Aorta (tissue), 5 donors: ENCODE measurements at regions not wholly inside any gene's neighbourhood (a gene's known extent, or its start where the extent isn't known, plus 50 kb on each side); places are given as distances from the start of the nearest gene placed in this dataset.
"Not testable (repeated sequence)": the region's sequence is repeated elsewhere in the genome, so short reads cannot be mapped to it uniquely, and the experiment has no call there.

Experiments
- ATAC-seq: fragments of 200-7000 bp; cut with Tn5 transposase; one replicate; pipeline ENCODE4 v1.9.1; 2022; ENCODE audit warnings: moderate library complexity; ENCODE audit not compliant: low FRiP score
- DNase-seq, 2 donors: peaks; one replicate each; pipeline ENCODE4 v3.0.0-alpha.2; 2020
- H3K27ac ChIP-seq, 2 donors: one replicate each; pipeline ENCODE4 v1.5.1; 2013; ENCODE audit warnings: low read length in 2 of 2, mild to moderate bottlenecking in 2 of 2, moderate library complexity in 2 of 2, control low read depth in 1 of 2, inconsistent platforms in 1 of 2, low read depth in 1 of 2
- H3K27me3 ChIP-seq, 2 donors: one replicate each; pipeline ENCODE4 v1.6.1; 2013; ENCODE audit warnings: control low read depth in 1 of 2, low read length in 1 of 2, mild to moderate bottlenecking in 1 of 2, moderate library complexity in 1 of 2; ENCODE audit not compliant: insufficient read depth in 2 of 2, control insufficient read depth in 1 of 2
- H3K36me3 ChIP-seq, 2 donors: one replicate each; pipeline ENCODE4 v1.6.1; 2013; ENCODE audit warnings: control low read depth in 1 of 2, low read length in 1 of 2, mild to moderate bottlenecking in 1 of 2; ENCODE audit not compliant: insufficient read depth in 2 of 2, control insufficient read depth in 1 of 2
- H3K4me1 ChIP-seq, 2 donors: one replicate each; pipeline ENCODE4 v1.6.1; 2013; ENCODE audit warnings: low read length in 2 of 2, control low read depth in 1 of 2, mild to moderate bottlenecking in 1 of 2, moderate library complexity in 1 of 2; ENCODE audit not compliant: insufficient read depth in 2 of 2, control insufficient read depth in 1 of 2
- H3K4me3 ChIP-seq, 2 donors: one replicate each; pipeline ENCODE4 v1.5.1; 2013; ENCODE audit warnings: low read length in 2 of 2, control low read depth in 1 of 2, mild to moderate bottlenecking in 1 of 2
- H3K9me3 ChIP-seq: one replicate; pipeline ENCODE4 v1.6.1; 2013; ENCODE audit warnings: mild to moderate bottlenecking, low read length; ENCODE audit not compliant: control insufficient read depth
- WGBS, 2 donors: extraction: QIAGEN DNeasy Blood & Tissue Kit; methylation state at CpG; one replicate each; pipeline ENCODE4 v1.1.7; 2013; 5-methylcytosine and 5-hydroxymethylcytosine counted together
- intact Hi-C, 2 donors: fragments of 100-400 bp; cut with DNase I; formaldehyde crosslinking; loops; one replicate each; pipeline versions ENCODE4 v1.14.2 to v1.15.0; 2022
- donor health status: healthy with polysubstance abuse.
- donor health status: Bipolar disorder and iron deficiency.
- donor health status: DM: no; HTN: no; CAD: no.
- donor health status: DM: no; HTN: no; CAD: no.
- donor health status: DM: yes; HTN: yes; CAD: no.

- H3K27ac ChIP-seq = no peak overlapping the region
- no peaks in the 10 kb centered on the region for H3K27me3 ChIP-seq
- H3K9me3 ChIP-seq = no peaks in the 10 kb centered on the region
- no peak for DNase-seq
- H3K36me3 ChIP-seq = no peaks in the 10 kb centered on the region
- H3K4me3 ChIP-seq = no peak overlapping the region
- no peak for ATAC-seq
- intact Hi-C loops = no loop called here
- H3K4me1 ChIP-seq = peaks cover 0 to 3% of the 10 kb centered on the region in 2 donors
Observed at GRCh38 chr11:100515087-100515486, 172.0 kb upstream of the ARHGAP42 start.

DNA sequence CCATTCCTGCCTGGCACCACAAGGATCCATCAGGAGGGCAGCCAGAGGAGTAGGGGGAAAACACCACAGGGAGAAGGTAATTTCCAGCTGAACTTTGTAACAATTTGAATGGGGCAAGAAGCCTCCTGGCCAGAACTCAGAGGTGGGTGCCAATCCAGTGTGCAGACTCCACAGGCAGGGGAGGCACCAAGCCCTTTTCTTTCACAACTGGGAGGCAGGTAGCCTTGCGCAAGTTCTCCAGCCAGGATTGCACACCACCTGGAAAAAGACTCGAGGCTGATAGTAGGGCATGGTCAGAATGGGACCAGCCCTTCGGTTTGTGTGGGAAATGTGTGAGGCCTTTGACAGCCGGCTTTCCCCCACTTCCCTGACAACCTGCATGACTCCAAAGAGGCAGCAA lies 161.9 kb upstream of the ARHGAP42 start:
- no peak for DNase-seq
- intact Hi-C loops = no loop called here
- no peak for ATAC-seq
- H3K36me3 ChIP-seq = no peaks in the 10 kb centered on the region
- 86 to 92% methylated on average over 4 of the region's 4 CpGs for WGBS, 2 donors
- no peak overlapping the region for H3K4me3 ChIP-seq
- no peaks in the 10 kb centered on the region for H3K27me3 ChIP-seq
- H3K4me1 ChIP-seq = no peaks in the 10 kb centered on the region
- H3K9me3 ChIP-seq = peaks cover 4% of the 10 kb centered on the region
- no peak overlapping the region for H3K27ac ChIP-seq

DNA sequence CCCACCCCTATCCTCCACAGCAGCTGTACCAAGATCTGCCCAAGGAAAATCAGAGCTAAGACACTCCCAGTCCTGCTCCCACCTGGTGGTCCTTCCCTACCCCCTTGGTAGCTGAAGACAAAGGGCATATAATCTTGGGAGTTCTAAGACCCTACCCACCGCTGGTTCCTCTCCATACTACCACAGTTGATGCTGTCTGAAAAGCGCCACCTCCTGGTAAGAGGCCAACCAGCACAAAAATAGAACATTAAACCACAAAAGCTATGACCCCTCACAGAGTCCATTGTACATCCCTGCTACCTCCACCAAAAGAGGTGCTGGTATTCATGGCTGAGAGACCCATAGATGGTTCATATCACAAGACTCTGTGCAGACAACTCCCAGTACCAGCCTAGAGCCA lies 161.5 kb upstream of the ARHGAP42 start:
- ATAC-seq = no peak
- Histone ChIP-seq H3K4me3 (no peak overlapping the region), H3K27ac (no peak overlapping the region), H3K9me3 (peaks cover 4% of the 10 kb centered on the region), H3K36me3 (no peaks in the 10 kb centered on the region), H3K27me3 (no peaks in the 10 kb centered on the region), H3K4me1 (no peaks in the 10 kb centered on the region)
- no peak for DNase-seq
- 35 to 39% methylated on average over 2 of the region's 2 CpGs for WGBS, 2 donors
- intact Hi-C loops = no loop called here

- no peak for ATAC-seq
- intact Hi-C loops = no loop called here
- Histone ChIP-seq H3K36me3 (no peaks in the 10 kb centered on the region), H3K4me3 (no peak overlapping the region), H3K27ac (no peak overlapping the region), H3K27me3 (no peaks in the 10 kb centered on the region), H3K9me3 (peaks cover 4% of the 10 kb centered on the region), H3K4me1 (no peaks in the 10 kb centered on the region)
- WGBS, 2 donors = 91 to 93% methylated on average over 5 of the region's 5 CpGs
- DNase-seq = no peak
Observed at GRCh38 chr11:100528872-100529416, 158.1 kb upstream of the ARHGAP42 start.

DNA sequence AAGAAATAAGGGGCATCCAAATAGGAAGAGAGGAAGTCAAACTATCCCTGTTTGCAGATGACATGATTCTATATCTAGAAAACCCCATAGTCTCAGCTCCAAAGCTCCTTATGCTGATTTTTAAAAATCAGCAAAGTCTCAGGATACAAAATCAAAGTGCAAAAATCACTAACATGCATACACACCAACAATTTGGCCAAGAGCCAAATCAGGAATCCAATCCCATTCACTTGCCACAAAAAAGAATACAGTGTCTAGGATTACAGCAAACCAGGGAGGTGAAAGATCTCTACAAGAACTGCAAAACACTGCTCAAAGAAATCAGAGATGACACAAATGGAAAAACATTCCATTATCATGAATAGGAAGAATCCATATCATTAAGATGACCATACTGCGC lies 155.8 kb upstream of the ARHGAP42 start:
- ATAC-seq, H3K9me3 ChIP-seq, H3K36me3 ChIP-seq, H3K27ac ChIP-seq, DNase-seq, H3K4me1 ChIP-seq, H3K4me3 ChIP-seq, H3K27me3 ChIP-seq, intact Hi-C loops: not testable (repeated sequence)
- WGBS, 2 donors = 95% methylated on average over 1 of the region's 1 CpG

DNA sequence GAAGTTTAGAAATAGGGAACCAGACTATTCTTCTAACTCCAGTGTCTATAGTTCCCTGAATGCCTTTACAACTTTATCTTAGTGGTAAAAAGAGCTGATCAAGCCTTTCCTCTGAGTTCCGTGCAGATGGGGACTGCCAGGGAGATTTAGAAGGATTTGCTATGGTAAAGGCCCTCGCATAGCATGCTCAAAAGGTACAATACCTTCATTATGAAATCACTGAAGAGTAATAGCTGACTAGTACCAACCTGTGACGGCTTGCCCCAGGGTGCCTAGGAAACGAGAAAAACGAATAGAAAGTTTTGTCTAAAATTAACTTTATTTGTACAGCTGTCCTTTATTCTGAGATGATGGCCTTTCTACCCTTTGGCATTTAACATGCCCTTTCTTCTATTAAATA lies 150.1 kb upstream of the ARHGAP42 start:
- ATAC-seq (no peak), DNase-seq (no peak)
- Histone ChIP-seq H3K9me3 (no peaks in the 10 kb centered on the region), H3K4me1 (no peaks in the 10 kb centered on the region), H3K4me3 (no peak overlapping the region), H3K36me3 (no peaks in the 10 kb centered on the region), H3K27ac (no peak overlapping the region), H3K27me3 (no peaks in the 10 kb centered on the region)
- intact Hi-C loops = no loop called here
- WGBS, 2 donors = 44 to 53% methylated on average over 5 of the region's 5 CpGs

GRCh38 chr11:100543386-100543785 lies 143.7 kb upstream of the ARHGAP42 start:
- no peak overlapping the region for H3K4me3 ChIP-seq
- intact Hi-C loops = no loop called here
- no peaks in the 10 kb centered on the region for H3K36me3 ChIP-seq
- no peaks in the 10 kb centered on the region for H3K27me3 ChIP-seq
- no peaks in the 10 kb centered on the region for H3K9me3 ChIP-seq
- H3K27ac ChIP-seq = no peak overlapping the region
- H3K4me1 ChIP-seq = no peaks in the 10 kb centered on the region
- no peak for ATAC-seq
- DNase-seq = no peak

GRCh38 chr11:100545556-100545955 lies 141.5 kb upstream of the ARHGAP42 start:
- 74 to 78% methylated on average over 2 of the region's 2 CpGs for WGBS, 2 donors
- Histone ChIP-seq H3K4me3 (no peak overlapping the region), H3K9me3 (no peaks in the 10 kb centered on the region), H3K4me1 (no peaks in the 10 kb centered on the region), H3K27ac (no peak overlapping the region), H3K36me3 (no peaks in the 10 kb centered on the region), H3K27me3 (no peaks in the 10 kb centered on the region)
- DNase-seq (no peak), ATAC-seq (no peak)
- intact Hi-C loops = no loop called here

DNA sequence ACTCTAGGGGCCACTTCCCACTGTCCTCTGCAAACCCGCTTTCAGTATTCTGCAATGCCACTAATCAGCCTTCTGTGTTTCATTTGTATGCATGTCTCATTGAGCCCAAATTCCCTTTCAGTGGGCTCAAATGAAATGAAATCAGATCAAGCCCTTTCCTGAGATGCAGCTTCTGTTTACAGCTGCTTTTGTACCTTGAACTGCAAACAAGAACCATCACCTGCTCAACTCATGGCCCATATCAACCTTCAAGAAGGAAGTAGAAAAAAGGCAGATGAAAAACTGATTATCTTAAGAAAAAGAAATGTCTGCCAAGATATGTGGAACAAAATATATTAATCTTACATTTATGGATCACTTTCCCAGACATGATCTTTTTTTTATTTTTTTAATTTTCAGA lies 141.1 kb upstream of the ARHGAP42 start:
- Histone ChIP-seq H3K4me3 (no peak overlapping the region), H3K27me3 (no peaks in the 10 kb centered on the region), H3K9me3 (no peaks in the 10 kb centered on the region), H3K4me1 (no peaks in the 10 kb centered on the region), H3K27ac (no peak overlapping the region), H3K36me3 (no peaks in the 10 kb centered on the region)
- intact Hi-C loops = no loop called here
- WGBS, 2 donors = 95 to 100% methylated on average over 1 of the region's 1 CpG
- ATAC-seq (no peak), DNase-seq (no peak)
